Muscle of back (tissue), 3 donors: ENCODE measurements at regions not wholly inside any gene's neighbourhood (a gene's known extent, or its start where the extent isn't known, plus 50 kb on each side); places are given as distances from the start of the nearest gene placed in this dataset.

Experiments used
- DNase-seq, 3 donors: peaks; one replicate each; pipeline versions ENCODE4 v3.0.0 to v3.0.0-alpha.2; 2013

DNA sequence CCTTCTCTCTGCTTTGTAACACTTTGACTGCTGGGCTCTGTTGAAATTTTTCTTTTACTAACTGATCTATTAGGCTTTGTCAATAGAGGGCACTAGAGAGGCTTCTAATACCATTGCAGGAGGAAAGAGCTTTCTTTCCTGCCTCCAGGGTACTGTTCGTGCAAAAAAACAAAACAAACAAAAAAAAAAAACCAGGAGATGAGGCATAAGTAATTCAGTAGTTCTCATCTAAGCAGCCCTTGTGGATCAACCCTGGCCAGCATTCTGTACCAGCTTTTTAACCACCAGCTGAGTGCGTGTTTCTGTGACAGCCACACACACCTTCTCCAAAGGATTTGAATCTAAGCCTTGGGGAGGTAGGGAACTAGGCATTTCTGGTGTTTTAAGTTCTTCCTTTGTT, 1707.6 kb upstream of the SLC10A2 start:
- DNase-seq = peak; percentile 7 to 22 (median 8)

DNA sequence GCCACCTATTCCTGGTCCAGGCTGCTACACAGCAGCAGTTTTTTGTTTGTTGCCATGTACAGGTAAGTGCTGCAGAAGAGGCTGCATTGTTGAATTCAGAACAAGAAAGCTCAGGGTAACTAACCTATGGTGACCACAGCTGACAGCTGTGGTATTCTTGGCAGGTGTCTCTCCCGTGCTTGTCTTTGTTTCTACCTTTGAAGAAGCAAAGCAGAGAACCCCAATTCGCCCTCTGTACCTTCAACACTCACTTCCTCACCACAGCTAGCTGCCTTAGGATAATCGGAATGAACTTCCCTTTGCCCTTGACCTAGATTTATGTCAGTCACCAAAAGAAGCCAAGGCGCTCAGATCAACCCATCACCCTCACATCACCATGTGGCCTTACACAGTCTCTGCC, 1703.3 kb upstream of the SLC10A2 start:
- no peak for DNase-seq

DNA sequence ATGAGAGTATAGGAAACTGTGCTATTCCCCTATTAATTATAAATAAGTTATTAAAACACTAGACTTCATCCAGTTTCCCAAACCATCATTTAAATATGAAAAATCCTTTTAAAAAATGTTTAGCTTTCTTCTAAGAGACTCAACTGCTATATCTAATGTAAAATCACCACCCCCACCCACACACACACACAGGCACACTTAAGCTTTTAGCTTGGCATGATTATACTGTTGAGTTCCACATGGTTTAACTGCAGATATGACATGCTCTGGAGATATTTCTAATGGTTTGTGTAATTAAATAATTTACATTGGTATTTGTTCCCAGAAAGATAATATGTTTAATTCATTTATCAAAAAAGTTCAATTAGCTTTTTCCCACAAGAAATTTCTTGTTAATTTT, 1700.1 kb upstream of the SLC10A2 start:
- DNase-seq = no peak

DNA sequence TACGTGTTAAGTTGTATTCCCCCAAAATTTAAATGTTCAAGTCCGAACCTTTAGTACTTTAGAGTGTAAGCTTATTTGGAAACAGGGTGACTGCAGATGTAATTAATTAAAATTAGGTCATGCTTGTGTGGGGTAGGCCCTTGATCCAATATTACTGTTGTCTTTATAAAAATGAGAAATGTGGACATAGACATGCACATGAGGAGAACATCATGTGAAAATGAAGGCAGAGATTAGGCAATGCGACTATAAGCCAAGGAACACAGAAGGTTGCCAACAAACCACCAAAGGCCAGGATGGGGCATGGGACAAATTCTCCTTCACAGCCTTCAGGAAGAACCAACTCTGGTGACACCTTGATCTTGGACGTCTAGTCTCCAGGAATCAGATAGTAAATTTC, 1698.4 kb upstream of the SLC10A2 start:
- no peak for DNase-seq

DNA sequence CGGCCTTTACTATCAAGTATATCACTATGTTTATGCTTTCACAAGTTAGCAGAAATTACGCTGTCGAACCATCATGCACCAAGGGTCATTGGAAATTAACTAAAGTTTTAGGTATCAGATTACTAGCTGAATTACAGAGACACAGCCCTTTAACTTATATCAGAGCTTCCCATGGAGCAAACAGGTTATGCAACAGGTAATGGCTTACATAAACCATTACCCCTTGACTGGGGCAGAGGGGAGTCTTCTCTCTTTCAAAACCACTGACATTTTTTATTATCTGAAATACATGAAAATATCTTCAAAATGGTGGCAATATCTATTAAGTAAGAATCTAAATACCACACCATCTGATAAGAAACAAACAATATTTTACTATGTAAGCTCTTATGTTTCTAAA, 1692.9 kb upstream of the SLC10A2 start:
- no peak for DNase-seq

DNA sequence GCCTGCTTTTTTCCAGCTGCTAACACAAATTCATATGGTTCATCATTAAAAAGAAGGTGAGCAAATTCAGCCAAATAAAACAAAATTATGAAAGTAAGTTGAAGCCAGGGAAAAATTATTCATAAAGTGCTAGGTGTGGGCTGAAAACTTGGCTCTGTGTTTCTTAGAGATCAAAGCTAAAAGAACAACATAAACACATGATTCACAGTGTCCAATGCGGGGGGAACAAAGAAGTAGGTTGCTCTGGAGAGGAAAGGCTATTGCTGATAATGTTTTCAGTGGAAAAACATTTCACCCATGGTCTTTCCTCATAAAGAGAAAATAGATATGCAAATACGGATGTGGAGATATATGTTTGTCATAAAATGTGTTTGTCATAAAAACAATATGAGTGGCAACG, 1691.5 kb upstream of the SLC10A2 start:
- DNase-seq = no peak

DNA sequence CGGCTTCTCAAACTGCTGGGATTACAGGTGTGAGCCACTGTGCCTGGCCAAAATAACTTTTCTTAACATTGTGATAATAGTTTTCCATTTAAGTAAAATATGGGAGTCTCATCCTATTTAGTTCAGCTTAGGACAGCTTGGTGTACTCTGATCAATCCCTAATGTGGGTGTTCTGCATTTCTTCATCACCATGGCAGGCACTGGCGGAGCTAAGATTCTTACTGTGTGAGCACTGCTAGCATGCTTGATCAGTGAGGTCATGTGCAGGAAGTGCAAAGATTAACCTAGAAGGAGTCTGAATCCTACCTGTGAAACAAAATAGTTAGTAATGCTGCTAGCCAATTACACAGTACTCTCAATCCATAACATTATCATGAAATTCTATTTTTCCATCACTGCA, 1684.2 kb upstream of the SLC10A2 start:
- DNase-seq = no peak

DNA sequence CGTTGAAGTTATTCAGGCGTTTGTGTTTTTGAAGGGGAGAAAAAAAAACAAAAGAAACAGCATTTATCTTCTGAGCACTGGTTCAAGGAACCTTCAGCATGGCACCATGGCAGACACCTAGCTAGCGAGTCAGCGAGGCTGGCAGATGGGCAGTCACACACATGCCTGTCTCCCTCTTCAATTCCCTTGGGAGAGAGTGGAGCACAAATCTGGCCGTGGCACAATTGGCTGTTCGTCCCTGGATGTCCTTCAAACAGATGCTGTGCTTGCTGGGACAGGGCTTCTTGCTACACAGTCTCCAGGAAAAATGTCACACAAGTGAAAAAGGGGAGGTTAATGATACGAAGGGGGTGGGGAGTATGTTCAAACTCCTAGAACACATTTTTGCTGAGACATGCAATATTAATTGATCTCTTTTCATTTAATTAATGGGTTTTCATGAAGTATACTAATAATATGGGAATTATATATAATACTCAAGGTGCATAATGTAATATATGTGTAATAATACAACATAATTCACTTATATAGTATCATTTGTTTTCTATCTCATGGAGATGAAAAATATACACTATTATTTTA, 1674.5 kb upstream of the SLC10A2 start:
- no peak for DNase-seq

DNA sequence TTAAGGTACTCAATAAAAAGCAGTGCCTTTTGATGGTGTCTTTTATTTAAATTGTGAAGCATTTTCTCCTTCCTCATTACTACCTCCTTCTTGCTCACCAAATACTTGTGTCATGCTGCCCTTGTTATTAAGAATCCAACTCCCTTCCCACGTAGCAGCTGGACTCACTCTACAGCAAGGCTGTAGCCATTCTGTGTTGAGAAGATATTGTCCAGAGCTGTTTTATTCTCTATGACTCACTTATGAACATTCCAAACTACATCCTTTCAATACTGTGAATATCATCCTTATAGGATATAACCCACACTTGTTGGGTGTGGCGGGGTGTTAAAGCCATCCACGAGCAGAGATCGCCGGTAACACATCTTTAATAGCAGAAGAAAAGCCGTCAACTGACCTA, 1671.5 kb upstream of the SLC10A2 start:
- no peak for DNase-seq

DNA sequence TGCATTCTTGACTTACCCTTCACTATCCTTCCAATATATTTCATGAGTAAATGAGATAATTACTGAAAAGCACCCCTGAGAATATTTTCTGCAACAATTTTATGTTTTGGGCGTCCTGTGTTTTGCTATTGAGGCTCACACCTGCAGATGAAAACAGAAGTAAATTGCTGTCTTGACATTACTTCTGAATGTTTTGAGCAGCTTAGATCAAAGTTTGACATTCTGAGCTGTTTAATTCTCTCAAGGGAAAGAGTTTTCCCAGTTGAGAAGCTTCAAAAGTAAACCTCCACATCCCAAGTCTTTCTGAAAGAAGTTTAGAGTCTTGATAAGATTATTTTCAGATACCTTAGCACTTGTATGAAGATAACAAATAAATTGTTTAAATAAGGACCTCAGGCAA, 1667.2 kb upstream of the SLC10A2 start:
- DNase-seq = no peak

DNA sequence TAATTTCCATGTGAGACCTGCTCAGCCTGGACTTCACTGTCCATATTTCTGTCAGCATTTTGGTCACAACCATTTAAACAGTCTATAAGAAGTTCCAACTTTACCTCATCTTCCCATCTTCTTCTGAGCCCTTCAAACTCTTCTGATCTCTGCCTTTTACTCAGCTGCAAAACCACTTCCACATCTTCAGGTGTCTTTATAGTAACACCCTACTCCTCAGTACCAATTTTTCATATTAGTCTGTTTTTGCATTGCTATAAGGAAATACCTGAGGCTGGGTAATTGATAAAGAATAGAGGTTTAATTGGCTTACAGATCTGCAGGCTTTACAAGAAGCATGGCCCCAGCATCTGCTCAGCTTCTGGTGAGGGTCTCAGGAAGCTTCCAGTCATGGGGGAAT, 1648.9 kb upstream of the SLC10A2 start:
- DNase-seq = no peak

DNA sequence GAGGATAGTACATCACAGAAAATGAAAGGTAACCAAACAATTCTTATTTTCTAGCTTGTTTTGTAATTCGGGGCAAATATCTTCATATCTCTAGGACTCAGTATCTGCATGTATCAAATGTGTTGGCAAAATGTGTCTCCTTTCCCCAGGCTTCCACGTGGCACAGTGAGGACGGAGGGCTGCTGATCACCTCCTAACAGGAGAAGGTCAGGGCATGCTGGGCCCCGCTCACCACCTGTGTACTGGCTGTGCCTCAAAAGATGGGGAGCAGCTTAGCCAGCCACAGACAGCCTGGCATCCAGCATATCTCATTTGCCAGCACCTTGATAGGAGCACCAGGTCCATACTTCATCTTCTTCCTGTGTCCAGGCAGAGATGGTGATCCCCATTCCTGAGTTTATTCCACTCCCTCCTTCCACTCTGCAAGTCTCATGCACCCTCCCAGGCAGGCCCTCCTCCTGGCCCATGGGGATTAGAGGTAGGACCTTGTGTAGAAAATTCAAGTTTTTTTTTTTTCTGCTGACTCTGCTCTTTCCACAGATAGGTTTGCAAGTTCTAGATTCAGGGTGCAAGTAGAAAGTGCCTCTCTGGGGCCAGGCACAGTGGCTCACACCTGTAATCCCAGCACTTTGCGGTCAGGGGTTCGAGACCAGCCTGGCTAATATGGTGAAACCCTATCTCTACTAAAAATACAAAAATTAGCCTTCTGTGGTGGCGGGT, 1639.0 kb upstream of the SLC10A2 start:
- no peak for DNase-seq

DNA sequence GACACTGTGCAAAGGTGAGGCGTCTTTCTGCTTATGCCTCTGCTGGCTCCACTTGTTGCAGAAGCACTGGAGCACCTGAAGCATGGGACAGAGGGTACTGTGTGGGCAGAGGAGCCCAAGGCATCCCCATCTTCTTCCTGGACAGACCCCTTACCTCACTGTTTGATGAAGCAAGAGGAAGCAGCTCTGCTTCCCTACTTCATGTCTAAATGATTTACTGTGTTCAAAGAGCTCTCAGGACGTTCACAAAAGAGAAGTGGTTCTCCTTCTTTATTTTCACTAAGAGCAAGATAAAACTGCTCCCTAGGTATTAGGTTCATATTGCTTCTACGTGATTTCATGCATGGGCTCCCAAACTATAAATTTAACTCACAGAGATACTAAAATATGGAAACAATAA, 1635.4 kb upstream of the SLC10A2 start:
- no peak for DNase-seq

DNA sequence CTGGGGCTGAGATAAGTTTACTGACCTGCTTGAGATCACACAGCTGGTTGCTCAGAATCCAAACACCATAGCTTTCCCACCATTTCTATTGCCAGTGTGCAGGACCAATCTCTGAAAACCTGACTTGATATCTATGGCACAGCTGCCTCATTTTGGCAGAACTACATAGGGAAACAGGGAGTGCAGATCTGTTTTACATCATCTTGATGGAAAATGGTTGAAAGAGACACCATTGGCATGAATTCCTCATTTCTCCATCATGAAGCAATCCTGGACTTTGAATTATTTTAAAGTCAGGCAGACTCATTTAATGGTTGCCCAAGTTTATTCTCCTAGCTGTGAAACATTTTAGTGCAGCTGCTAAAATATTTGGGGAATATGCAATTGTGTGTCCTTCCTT, 1628.2 kb upstream of the SLC10A2 start:
- peak in 2 of 3 donors; percentile 28 for DNase-seq

DNA sequence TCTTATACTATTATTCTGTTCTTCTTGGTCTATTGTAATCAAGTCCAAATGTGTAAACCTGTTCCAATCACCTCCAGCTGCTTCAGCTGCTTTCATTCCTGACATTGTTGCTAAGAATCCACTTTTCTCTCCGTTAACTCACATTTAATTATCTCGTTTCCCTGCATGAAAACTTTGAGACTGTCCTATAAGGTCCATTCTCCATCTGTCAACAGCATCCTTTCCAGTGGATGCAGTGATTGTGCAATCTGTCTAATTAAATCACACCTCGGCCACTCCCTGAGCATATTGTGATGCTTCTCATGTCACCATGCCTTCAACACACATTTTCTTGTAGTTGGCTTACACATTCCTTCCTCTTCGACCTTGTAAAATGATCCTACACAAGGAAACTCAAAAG, 1626.9 kb upstream of the SLC10A2 start:
- no peak for DNase-seq

DNA sequence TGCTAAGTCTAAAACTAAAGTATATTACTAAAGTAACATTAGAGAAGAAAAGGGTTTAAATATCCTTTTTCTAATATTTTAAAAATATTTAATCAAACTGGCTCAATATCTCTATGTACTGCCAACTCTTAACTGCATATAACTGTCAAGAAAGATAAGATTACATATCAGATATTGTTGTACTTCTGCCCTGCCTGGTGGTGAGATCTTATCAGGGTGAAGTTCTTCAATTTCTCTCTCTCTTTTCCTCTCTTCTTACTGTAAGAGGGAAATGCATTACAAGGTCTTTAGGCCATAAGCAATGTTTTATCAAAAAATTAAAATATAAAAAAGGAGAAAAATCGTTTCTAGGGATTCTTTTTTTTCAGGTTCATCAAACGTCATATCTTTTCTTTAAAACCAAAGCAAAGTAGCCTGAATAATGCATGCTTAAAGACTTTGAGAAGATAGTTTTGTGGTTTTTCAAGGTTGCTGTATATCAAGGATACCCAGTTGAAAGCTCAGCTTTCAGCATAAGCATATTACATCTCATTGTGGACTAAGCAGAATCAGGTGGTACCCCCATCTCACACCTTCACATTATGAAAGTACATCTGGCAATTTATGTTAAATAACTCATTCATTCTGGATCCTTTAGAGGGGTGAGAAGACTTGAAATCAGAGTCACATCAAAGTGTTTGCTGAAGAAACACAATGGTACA, 1625.7 kb upstream of the SLC10A2 start:
- DNase-seq = no peak

DNA sequence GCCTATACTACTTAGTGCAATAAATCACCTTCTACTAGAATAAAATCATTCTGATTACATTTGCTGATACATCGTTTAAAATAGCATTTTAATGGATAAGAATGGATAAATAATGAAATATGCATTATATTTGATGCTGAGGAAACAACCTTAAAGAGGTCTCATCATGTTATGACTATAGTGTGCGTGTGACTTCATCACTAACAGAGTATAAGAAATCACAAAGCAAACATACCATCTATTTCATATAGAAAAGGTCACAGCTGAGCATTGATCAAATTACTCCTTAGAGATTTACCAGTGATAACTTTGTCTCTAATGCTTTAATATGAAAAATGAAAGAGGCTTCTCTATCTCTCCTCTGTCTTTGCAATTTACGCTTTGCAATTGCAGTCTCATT, 1620.3 kb upstream of the SLC10A2 start:
- DNase-seq = no peak

DNA sequence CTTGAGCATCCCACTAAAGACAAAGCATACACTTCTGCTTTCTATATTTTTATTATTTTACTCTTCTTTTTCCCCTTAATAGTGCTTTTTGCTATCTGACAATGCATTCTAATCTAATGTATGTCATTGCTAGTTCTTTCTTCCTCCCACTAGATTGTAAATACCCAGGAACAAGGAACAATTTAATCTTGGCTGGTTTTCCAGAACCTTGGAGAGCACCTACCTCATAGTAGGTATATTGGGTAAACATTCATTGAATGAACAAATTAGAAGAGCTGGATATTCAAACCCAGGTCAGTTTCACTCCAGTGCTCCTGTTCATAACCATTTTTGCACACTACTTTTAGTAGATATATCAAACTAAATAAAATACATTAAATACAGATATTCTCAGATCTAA, 1617.6 kb upstream of the SLC10A2 start:
- DNase-seq = no peak

DNA sequence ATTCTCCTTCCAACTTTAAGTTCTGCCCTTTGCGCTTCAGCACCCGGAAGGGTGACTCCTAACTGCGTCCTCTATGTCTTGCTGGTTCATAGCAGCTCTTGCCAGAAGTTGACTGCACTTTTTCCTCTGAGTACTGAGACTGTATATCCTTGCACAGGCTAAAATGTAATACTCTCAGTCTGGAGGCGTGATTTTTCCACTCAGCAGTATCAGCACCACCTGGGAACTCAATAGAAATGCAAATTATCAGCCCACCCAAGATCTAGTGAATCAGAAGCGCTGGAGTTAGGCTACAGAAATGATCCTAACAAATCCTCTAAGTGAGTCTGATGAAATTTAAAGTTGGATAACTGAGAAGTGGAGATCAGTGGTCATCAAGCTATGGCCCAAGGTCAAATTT, 1611.9 kb upstream of the SLC10A2 start:
- no peak for DNase-seq

DNA sequence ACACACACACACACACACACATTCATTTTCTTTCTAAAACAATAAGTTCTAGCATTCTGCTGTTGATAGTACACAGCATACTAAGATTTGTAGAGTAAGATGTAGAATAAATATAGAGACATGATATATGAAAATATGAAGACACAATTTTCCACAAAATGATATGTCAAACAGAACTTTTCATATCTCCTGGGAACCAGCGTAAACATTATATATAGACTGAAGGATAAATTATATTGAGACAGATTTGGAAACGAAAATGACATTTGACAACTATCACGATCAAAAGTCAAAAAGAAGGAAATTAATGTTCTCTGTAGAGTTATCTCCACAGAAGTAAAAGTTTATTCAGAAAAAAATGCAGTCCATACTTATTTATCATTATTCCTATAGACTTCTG, 1605.7 kb upstream of the SLC10A2 start:
- no peak for DNase-seq

DNA sequence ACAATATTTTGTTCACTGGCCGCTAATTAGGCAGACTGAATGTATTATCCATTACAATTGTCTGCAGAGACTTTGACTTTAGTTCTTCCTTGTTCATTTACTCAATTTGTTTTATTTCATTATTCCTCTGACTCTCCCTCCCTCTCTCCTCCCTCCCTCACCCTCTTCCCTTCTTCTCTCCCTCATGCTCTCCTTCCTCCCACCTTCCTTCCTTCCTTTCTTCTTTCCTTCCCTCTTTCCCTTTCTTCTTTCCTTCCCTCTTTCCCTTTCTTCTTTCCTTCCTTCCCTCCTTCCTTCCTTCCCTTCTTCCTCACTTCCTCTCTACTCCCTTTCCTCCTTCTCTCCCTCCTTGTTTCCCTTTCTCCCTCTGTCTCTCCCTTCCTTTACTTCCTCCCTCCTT, 1591.0 kb upstream of the SLC10A2 start:
- no peak for DNase-seq

DNA sequence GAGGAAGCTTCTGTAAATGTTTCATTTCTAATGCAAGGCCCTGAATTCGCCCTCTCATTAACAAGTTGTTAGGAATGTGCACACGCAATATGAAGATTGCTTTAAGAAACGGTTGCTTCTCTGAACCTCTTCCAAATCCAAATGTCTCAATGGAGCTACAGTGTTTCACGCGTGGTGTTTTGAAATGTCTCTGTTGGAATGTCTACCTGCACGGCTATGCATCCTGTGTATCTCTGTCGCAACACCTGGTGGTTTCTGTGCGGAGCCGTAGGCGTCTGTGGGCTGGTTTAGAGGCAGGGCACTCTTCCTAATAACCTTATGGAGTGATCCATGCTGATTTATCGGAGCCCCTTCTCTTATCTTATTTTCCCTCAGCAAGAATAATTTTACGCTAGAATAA, 1584.2 kb upstream of the SLC10A2 start:
- no peak for DNase-seq

DNA sequence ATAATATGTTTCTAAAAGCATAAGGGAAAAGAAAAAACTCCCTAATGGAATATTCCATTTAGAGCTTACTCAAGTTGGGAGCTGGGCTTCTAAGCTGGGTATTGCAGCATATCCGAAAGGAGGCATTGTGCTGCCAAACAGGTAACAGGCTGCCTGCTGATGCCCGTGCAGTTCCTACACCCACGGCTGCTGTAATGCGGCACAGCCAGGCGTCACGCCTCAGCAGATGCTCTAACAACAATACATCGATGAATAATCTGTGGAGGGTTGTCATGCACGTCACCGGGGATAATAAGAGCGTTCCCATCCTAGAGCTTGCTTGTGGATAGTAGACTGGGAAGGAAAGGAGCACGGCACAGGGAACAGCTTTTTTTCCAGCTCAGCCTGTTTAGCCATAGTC, 1582.1 kb upstream of the SLC10A2 start:
- DNase-seq = no peak

DNA sequence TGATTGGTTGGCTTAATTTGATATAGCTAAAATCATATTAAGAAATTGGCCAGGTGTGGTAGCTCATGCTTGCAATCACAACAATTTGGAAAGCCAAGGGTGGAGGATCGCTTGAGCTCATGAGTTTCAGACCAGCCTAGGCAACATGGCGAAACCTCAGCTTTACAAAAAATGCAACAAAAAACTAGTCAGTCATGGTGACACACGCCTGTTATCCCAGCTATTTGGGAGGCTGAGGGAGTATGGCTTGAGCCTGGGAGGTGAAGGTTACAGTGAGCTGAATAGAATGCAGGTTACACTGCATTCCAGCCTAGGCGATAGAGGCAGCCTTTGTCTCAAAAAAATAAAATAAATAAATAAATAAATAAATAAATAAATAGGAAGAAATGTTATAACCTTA, 1579.6 kb upstream of the SLC10A2 start:
- no peak for DNase-seq
